CD4-positive, alpha-beta T cell treated with Interleukin-17A for 1 hour (primary cell): ENCODE measurements at regions not wholly inside any gene's neighbourhood (a gene's known extent, or its start where the extent isn't known, plus 50 kb on each side); places are given as distances from the start of the nearest gene placed in this dataset.

Source experiments
- DNase-seq: peaks from one replicate; pipeline ENCODE4 v3.0.0-alpha.2; 2020

- DNase-seq = no peak
Observed at GRCh38 chr1:83571536-83571935, 427.4 kb downstream of the TTLL7 start.

GRCh38 chr1:83561346-83561745 lies 437.6 kb downstream of the TTLL7 start:
- no peak for DNase-seq

GRCh38 chr1:83559129-83559840 lies 439.6 kb downstream of the TTLL7 start:
- no peak for DNase-seq

GRCh38 chr1:83555871-83556270 lies 443.1 kb downstream of the TTLL7 start:
- no peak for DNase-seq

GRCh38 chr1:83554174-83554573 lies 444.8 kb downstream of the TTLL7 start:
- DNase-seq = no peak

GRCh38 chr1:83552820-83553219 lies 446.1 kb downstream of the TTLL7 start:
- no peak for DNase-seq

GRCh38 chr1:83548311-83548710 lies 450.6 kb downstream of the TTLL7 start:
- DNase-seq = no peak

- DNase-seq = no peak
Observed at GRCh38 chr1:83547901-83548300, 451.0 kb downstream of the TTLL7 start.

GRCh38 chr1:83546874-83547273 lies 452.1 kb downstream of the TTLL7 start:
- DNase-seq = no peak

GRCh38 chr1:83545066-83545862 lies 453.7 kb downstream of the TTLL7 start:
- no peak for DNase-seq

GRCh38 chr1:83543222-83543973 lies 455.5 kb downstream of the TTLL7 start:
- DNase-seq = no peak

GRCh38 chr1:83531521-83532309 lies 467.2 kb downstream of the TTLL7 start:
- DNase-seq = no peak

GRCh38 chr1:83530506-83530905 lies 468.4 kb downstream of the TTLL7 start:
- DNase-seq = no peak

- DNase-seq = no peak
Observed at GRCh38 chr1:83527987-83528386, 470.9 kb downstream of the TTLL7 start.

- DNase-seq = no peak
Observed at GRCh38 chr1:83520797-83521196, 478.1 kb downstream of the TTLL7 start.

GRCh38 chr1:83516369-83516768 lies 482.6 kb downstream of the TTLL7 start:
- no peak for DNase-seq

- DNase-seq = no peak
Observed at GRCh38 chr1:83515578-83516154, 483.3 kb downstream of the TTLL7 start.

GRCh38 chr1:83512373-83513193 lies 486.3 kb downstream of the TTLL7 start:
- no peak for DNase-seq

GRCh38 chr1:83511146-83511726 lies 487.7 kb downstream of the TTLL7 start:
- no peak for DNase-seq

- DNase-seq = no peak
Observed at GRCh38 chr1:83509301-83509781, 489.6 kb downstream of the TTLL7 start.
